ENCODE measurements at regions not wholly inside any gene's neighbourhood (a gene's known extent, or its start where the extent isn't known, plus 50 kb on each side); places are given as distances from the start of the nearest gene placed in this dataset.
A peak's percentile ranks its signal among the peaks of the same experiment; 100 is the strongest.

GRCh38 chr15:31245135-31245689, 81.4 kb upstream of the KLF13 start:
- DNase-seq (ENCODE audit: low spot score), result no peak

DNA sequence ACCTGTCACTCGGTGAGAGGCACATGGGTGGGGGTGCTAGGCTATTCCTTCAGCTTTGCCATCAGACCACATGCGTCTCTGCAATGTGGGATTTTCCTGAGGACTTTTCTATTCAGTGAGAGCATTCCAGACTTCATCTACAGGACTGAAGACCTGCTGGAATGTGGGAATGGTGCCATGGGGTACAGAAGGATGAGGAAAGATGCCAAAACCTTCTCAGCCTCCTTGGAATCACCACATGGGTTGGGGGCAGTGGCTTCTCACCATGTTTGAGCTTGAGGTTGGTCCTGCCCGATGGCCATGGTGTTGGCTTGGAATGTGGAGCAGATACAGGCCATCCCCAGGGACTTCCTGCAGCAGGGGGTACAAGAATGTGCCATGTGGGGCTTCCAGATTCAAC, 80.9 kb upstream of the KLF13 start:
- DNase-seq (ENCODE audit: low spot score), result no peak

DNA sequence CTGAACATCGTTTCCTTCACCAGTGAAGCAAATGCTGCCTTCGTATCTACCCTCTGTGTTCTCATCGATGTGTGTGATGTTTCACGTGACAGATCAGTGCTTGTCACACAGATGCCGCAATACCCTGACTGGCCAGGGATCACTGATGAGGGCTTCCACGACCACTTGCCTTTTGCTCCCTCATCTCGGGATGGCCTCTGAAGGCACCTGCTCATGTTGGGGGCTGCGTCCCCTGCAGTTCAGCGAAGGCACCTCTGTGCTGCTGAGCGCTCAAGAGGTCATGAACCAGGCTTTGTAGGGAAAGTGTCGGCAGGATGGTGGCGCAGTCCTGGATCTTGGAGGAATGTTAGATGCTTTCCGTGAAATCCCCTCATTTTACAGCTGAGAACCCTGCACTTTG, 79.2 kb upstream of the KLF13 start:
- no peak for DNase-seq (ENCODE audit: low spot score)

GRCh38 chr15:31248263-31248662, 78.4 kb upstream of the KLF13 start:
- DNase-seq (ENCODE audit: low spot score), result no peak

DNA sequence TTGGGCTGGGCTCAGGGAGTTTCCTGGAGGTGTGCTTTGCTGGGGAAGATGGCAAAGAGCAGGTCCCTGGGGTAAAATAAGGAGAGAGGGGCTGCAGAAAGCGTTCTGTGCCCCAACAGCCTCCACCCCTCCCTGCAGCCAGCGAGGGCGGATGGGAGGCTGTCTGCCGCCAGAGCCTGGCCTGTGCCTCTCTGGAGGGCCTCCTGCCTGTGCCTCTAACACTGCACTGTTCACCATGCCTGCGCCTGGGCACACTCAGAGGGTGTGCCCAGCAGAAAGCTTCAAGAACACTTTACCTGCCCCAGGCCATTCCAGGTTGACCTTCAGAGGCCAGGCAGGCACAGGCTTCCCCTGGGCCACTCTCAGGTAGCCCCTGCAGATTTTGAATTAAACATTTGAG, 77.7 kb upstream of the KLF13 start:
- DNase-seq (ENCODE audit: low spot score), result no peak

DNA sequence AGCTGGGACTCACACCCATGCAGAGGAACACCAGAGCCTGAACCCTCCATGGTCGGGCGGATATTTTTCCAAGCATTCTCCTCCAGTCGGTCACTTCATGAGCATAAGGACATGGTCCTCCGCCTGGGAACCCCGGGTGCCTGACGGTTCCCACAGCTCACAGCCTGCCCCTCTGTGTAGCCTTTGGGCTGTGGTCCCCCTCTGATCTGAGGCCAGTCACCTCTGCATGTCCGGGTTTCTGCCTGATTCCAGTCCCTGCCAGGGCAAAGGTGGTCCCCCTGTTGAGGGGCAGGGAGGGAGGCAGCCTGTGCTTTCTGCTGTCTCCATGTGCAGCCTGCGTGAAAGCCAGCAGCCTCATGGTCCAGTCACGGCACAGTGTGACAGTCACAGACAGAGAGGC, 76.6 kb upstream of the KLF13 start:
- no peak for DNase-seq (ENCODE audit: low spot score)

DNA sequence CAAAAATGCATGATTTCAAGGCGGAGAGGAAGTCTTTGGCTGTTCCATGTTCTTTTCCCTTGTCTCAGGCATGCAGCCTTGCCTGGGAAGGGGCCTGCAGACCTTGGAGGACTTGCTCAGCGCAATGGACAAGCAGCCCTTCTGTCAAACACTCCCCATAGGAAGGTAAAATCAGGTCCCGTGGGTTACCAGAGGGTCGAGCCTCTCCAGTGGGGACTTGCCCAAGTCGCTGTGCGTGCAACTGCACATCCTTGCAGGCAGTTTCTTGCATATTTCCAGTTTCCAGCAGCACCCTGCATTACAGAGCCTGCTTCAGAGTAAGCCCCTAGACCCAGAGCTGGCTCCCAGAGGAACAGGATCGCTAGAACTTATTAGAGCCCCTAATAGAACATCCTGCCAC, 75.5 kb upstream of the KLF13 start:
- no peak for DNase-seq (ENCODE audit: low spot score)

DNA sequence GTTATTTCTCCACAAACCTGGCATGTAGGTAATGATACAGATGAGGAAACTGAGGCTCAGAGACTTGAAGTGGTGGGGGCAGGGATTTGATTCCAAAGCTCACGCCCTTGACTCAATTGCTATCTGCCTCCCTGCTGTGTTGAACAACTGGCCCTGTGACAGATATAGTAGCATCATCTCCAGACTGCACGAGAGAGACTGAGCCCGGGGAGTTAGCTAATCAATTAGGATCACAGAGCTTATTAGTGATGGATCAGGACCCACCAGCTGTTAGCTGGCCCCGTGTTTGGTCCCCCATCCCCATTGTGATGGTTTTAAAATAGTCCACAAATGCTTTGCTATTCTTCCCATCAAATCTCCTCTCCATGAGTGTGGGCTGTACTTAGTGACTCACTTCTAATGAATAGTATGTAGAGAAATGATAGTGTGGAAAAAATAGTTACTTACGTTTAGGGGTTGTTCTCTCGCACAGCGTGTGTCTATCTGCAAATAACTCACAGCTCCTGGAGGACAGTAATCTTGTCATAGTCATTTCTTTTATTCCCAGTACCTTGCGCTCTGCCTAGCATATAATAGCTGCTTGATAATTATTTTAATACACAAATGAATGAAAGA, 74.4 kb upstream of the KLF13 start:
- no peak for DNase-seq (ENCODE audit: low spot score)

DNA sequence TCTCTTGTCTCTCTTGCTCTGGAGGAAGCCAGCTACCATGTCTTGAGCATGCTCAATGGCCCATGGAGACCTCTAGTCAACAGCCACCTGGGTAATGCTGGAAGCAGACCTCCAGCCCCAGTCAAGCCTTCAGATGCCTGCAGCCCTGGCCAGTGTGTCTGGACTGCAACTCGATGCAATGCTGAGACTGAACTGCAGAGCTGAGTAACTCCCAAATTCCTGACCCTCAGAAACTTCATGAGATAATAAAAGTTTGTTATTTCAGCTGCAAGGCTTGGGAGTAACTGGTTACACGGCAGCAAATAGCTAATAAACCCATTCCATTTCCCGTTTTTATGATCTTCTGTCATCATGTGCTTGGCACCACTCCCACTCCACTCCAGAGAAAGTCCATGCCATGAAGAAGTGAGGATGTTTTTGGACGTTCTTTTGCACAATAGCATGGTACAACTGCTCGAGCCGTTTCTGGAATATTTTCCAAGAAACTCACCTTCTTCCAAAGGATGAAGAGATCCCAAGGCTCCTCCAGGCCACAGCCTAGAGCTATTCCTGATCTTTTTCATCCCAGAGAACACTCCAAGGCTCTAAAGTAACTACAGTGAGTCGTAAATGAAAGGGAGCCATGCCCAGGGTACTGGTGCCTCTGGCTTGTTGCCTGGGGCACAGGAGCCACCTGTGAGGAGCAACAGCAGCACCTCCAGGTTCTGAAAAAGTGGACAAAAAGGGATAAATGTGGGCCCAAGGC, 72.0 kb upstream of the KLF13 start:
- DNase-seq (ENCODE audit: low spot score), result peak; percentile 77

- no peak for DNase-seq (ENCODE audit: low spot score)
These were observed 71.5 kb upstream of the KLF13 start for GRCh38 chr15:31255176-31255510.

- no peak for DNase-seq (ENCODE audit: low spot score)
These were observed 70.8 kb upstream of the KLF13 start for GRCh38 chr15:31255732-31256377.

DNA sequence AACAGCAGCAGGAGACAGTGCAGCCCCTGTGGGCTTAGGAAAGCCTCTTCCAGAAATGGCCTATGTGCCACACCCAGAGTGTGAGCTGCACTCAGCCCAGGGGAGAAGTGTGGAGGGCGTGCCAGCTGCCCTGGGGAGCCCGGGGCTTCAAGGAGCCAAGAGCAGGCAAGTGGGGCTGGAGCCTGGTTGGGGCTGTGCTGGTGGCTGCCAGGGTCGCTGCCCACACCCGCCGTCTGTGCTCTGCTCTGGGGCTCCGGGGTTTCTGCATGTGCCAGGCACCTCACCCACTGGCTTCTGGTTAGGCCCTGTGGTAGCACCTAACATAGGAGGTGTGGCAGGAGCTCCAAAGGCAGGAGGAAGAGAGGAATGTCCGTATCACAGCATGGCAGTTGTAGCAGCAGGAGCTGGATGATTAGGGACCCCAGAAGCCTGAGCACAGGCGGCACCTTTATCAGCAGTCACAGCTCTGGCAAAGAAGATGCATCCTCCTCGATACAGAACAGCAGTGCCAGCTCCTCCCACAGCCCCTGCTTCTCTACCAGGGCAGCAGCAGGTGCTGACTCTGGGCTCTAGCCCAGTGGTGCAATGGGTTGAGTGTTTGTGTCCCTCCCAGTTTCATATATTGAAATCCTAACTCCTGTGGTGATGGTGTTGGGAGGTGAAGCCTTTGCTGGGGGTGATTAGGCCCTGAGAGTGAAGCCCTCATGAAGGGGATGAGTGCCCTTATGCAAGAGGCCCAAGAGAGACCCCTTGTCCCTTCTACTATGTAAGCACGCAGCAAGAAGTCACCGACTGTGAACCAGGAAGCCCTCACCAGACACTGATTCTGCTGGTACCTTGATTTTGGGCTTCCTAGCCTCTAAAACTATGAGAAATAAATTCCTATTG, 70.0 kb upstream of the KLF13 start:
- DNase-seq (ENCODE audit: low spot score), result no peak

GRCh38 chr15:31257286-31257685, 69.3 kb upstream of the KLF13 start:
- DNase-seq (ENCODE audit: low spot score), result no peak

DNA sequence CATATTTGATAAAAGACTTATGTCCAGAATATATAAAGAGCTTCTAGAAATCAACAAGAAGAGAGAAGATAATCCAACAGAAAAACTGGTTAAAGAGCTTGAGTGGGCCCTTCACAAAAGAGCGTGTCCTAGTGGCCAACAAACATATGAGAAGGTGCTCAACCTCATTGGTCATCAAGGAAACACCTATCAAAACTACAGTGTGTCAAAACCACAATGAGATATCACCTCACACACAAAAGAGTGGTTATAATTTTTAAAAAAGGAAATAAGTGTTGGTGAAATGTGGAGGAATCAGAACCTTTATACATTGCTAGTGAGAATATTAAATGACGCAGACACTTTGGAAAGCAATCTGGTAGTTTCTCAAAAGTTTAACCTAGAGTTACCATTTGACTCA, 68.4 kb upstream of the KLF13 start:
- DNase-seq (ENCODE audit: low spot score), result no peak

DNA sequence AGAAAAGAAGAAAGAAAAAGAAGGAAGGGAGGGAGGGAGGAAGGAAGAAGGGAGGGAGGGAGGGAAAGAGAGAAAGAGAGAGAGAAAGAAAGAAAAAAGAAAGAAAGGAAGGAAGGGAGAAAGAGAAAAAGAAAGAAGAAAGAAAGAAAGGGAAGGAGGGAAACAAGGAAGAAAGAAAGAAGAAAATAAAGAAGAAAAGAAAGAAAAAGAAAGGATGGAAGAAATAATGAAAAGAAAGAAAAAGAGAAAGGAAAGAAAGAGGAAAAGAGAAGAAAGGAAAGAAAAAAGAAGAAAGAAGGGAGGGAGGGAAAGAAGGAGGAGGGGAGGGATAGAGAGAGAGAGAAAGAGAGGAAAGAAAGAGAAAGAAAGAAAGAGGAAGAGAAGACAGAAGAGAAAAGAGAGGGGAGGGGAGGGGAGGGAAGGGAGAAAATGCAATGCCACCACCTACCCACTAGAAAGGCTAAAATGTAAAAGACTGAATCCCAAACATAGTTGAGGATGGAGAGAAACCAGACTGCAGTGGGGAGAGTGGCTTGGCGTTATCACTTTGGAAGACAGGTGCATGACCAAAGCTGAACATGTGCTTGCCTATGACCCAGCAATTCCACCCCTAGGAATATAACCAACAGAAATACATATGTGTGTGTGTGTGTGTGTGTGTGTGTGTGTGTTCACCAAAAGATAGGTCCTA, 66.9 kb upstream of the KLF13 start:
- no peak for DNase-seq (ENCODE audit: low spot score)

GRCh38 chr15:31260646-31261265, 65.9 kb upstream of the KLF13 start:
- DNase-seq (ENCODE audit: low spot score), result no peak

GRCh38 chr15:31261266-31262142, 65.1 kb upstream of the KLF13 start:
- DNase-seq (ENCODE audit: low spot score), result no peak

DNA sequence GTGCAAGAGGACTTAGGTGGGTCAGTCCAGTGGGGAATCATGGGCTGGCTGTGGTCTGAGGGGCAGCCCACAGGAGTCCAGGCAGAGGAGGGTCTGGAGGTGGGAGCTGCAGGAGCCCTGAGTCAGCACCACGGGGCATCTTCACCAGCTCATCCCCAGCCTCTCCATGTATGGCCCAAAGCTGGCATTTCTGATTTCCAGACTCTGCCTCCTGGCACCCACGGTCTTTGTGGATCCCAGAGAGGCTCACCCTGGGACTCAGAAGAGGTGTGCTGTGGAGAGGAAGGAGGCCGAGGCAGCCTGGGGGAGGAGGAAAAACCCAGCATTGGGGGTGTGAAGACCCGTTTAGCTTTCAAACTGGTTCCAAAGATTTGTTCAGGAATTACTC, 64.5 kb upstream of the KLF13 start:
- DNase-seq (ENCODE audit: low spot score), result no peak

GRCh38 chr15:31262901-31263671, 63.5 kb upstream of the KLF13 start:
- no peak for DNase-seq (ENCODE audit: low spot score)

Measured in hepatic stellate cell (primary cell).